GM12878 (cell line): ENCODE measurements at regions not wholly inside any gene's neighbourhood (a gene's known extent, or its start where the extent isn't known, plus 50 kb on each side); places are given as distances from the start of the nearest gene placed in this dataset.

Experiments
- ATAC-seq: fragments of 200-7000 bp; cut with Tn5 transposase; 3 replicates; pipeline ENCODE4 v1.9.1; 2020; ENCODE audit warnings: mild to moderate bottlenecking, moderate library complexity
- BruUV-seq: library from RNA; stranded (reverse); fragments of 400-500 nt; replicated peaks from 2 replicates; lab custom pipeline; 2021; lab: Mats Ljungman, UMichigan
- CTCF ChIA-PET: fragments of 300-600 bp; sonication (Branson Sonifier 250); formaldehyde crosslinking; extraction: SDS; loops from one replicate; lab custom pipeline; 2021; ENCODE audit warnings: inconsistent platforms; lab: Yijun Ruan, JAX
- POLR2A ChIA-PET: fragments of 350-600 bp; formaldehyde crosslinking; extraction: SDS; loops from one replicate; lab custom pipeline; 2021; ENCODE audit warnings: inconsistent platforms; lab: Charles Lee
- RAD21 ChIA-PET: fragments of 300-600 bp; sonication (Branson Sonifier 250); formaldehyde crosslinking; loops from one replicate; lab custom pipeline; 2023; ENCODE audit warnings: antibody characterized with exemption; ENCODE audit not compliant: unreplicated experiment; lab: Charles Lee
- SMC1A ChIA-PET: fragments of 300-600 bp; sonication (Branson Sonifier 250); formaldehyde crosslinking; loops from one replicate; lab custom pipeline; 2023; ENCODE audit not compliant: unreplicated experiment, uncharacterized antibody; lab: Charles Lee
- DNase-seq: peaks from one replicate; pipeline ENCODE4 v3.0.0-alpha.2; 2011; ENCODE audit warnings: low read depth, low spot score
- FAIRE-seq: peaks from 3 replicates; lab custom pipeline; 2011; peaks lifted over from hg19 to GRCh38; lab: Jason Lieb, UNC
- H2AFZ ChIP-seq: 2 replicates; pipeline ENCODE4 v1.6.0; 2011; ENCODE audit warnings: low read depth, low read length, control low read depth; ENCODE audit not compliant: control insufficient read depth
- H3K27ac ChIP-seq: 2 replicates; pipeline ENCODE4 v1.5.1; 2011; ENCODE audit warnings: control low read depth; ENCODE audit not compliant: control insufficient read depth, insufficient read depth
- H3K27me3 ChIP-seq, 2 experiments: replicated peaks in 1 of 2; 2 replicates each; pipeline versions ENCODE4 v1.6.0 to v1.6.1; 2011; ENCODE audit warnings: low read length in 1 of 2; ENCODE audit not compliant: control insufficient read depth in 2 of 2, insufficient read depth in 2 of 2
- H3K36me3 ChIP-seq, 2 experiments: 2 replicates each; pipeline ENCODE4 v1.5.1; 2011; ENCODE audit warnings: low read length in 1 of 2; ENCODE audit not compliant: control insufficient read depth in 2 of 2, insufficient read depth in 2 of 2
- H3K4me1 ChIP-seq: 2 replicates; pipeline ENCODE4 v1.6.1; 2011; ENCODE audit warnings: mild to moderate bottlenecking, low read length, moderate library complexity, mixed read lengths; ENCODE audit not compliant: control insufficient read depth, insufficient read depth
- H3K4me2 ChIP-seq: 2 replicates; pipeline ENCODE4 v1.6.0; 2011; ENCODE audit warnings: control low read depth; ENCODE audit not compliant: control insufficient read depth, insufficient read depth
- H3K4me3 ChIP-seq: fragments of 200-600 bp; sonication (generic); 2 replicates; pipeline ENCODE4 v1.5.1; 2016
- H3K79me2 ChIP-seq: 2 replicates; pipeline ENCODE4 v1.6.0; 2011; ENCODE audit warnings: low read length; ENCODE audit not compliant: control insufficient read depth, insufficient read depth
- H3K9ac ChIP-seq: 2 replicates; pipeline ENCODE4 v1.8.0; 2011; ENCODE audit warnings: low read length, control low read depth, mixed read lengths; ENCODE audit not compliant: control insufficient read depth, insufficient read depth
- H3K9me3 ChIP-seq: replicated peaks from 3 replicates; pipeline ENCODE4 v1.5.1; 2011; ENCODE audit warnings: mild to moderate bottlenecking, low read length; ENCODE audit not compliant: control insufficient read depth, insufficient read depth
- H4K20me1 ChIP-seq: 2 replicates; pipeline ENCODE4 v1.6.0; 2011; ENCODE audit not compliant: control insufficient read depth, insufficient read depth
- CEBPB ChIP-seq, 2 experiments: fragments of 150-350 bp in 1 of 2; IDR thresholded peaks; 2 replicates each; pipeline ENCODE4 v1.6.1; 2012 to 2014; ENCODE audit warnings: low read depth in 2 of 2, low read length in 2 of 2, borderline replicate concordance in 1 of 2, inconsistent platforms in 1 of 2
- KDM1A ChIP-seq: fragments of 200-600 bp; sonication (generic); IDR thresholded peaks from 2 replicates; pipeline ENCODE4 v1.6.1; 2016; ENCODE audit warnings: borderline replicate concordance
- MXI1 ChIP-seq: fragments of 150-350 bp; IDR thresholded peaks from 2 replicates; pipeline ENCODE4 v1.6.1; 2011; ENCODE audit warnings: low read depth, mild to moderate bottlenecking, inconsistent platforms, low read length, improper control_type of control experiment
- MYC ChIP-seq: IDR thresholded peaks from 2 replicates; pipeline ENCODE4 v1.6.1; 2011; ENCODE audit warnings: mild to moderate bottlenecking, low read length, moderate library complexity, inconsistent platforms; ENCODE audit not compliant: insufficient read depth, insufficient replicate concordance, insufficient read length, severe bottlenecking
- NFIC ChIP-seq: IDR thresholded peaks from 2 replicates; pipeline ENCODE4 v1.6.1; 2012; ENCODE audit warnings: low read depth, mild to moderate bottlenecking, inconsistent platforms, low read length, moderate library complexity
- NFYB ChIP-seq: IDR thresholded peaks from 2 replicates; pipeline ENCODE4 v1.6.1; 2011; ENCODE audit warnings: low read depth, mild to moderate bottlenecking, low read length, improper control_type of control experiment, moderate library complexity; ENCODE audit not compliant: insufficient read depth
- NR2C1 ChIP-seq: fragments of 450-650 bp; IDR thresholded peaks from 2 replicates; pipeline ENCODE4 v1.6.1; 2017; ENCODE audit warnings: antibody characterized with exemption, mild to moderate bottlenecking, moderate library complexity
- NR2F1 ChIP-seq: fragments of 450-650 bp; conservative IDR thresholded peaks from 2 replicates; pipeline ENCODE4 v1.6.1; 2017; ENCODE audit warnings: mild to moderate bottlenecking
- RAD21 ChIP-seq: IDR thresholded peaks from 2 replicates; pipeline ENCODE4 v1.6.1; 2011; ENCODE audit warnings: mild to moderate bottlenecking, low read depth, low read length, moderate library complexity; ENCODE audit not compliant: insufficient read depth
- TCF12 ChIP-seq: IDR thresholded peaks from 2 replicates; pipeline ENCODE4 v1.6.1; 2011; ENCODE audit warnings: low read depth, mild to moderate bottlenecking, low read length
- ZBTB4 ChIP-seq: fragments of 450-650 bp; formaldehyde crosslinking; IDR thresholded peaks from 2 replicates; pipeline ENCODE4 v1.4.0; 2022; ENCODE audit warnings: mild to moderate bottlenecking, moderate library complexity
- WGBS: methylation state at CpG from one replicate; pipeline ENCODE4 v1.1.6; 2016; ENCODE audit warnings: low lambda C conversion rate; ENCODE audit not compliant: insufficient replicate concordance, insufficient coverage; ENCODE audit errors: missing lambda C conversion rate; 5-methylcytosine and 5-hydroxymethylcytosine counted together
- in situ Hi-C: fragments of 300-500 bp; cut with MboI; formaldehyde crosslinking; loops from 9 replicates; pipeline ENCODE4 v1.14.3; 2018; ENCODE audit warnings: mixed read lengths
- intact Hi-C: fragments of 100-400 bp; cut with micrococcal nuclease; formaldehyde crosslinking; loops from one replicate; pipeline ENCODE4 v1.14.2; 2022; ENCODE audit not compliant: unreplicated experiment

- ChIA-PET CTCF (no interaction called here), POLR2A (no interaction called here), SMC1A (no interaction called here), RAD21 (no interaction called here)
- H2AFZ ChIP-seq, result no peak overlapping the region
- no peak overlapping the region for H3K9ac ChIP-seq
- no peak overlapping the region for H3K4me3 ChIP-seq
- H3K4me2 ChIP-seq, result no peak overlapping the region
- intact Hi-C loops, result no loop called here
- ATAC-seq (no peak), FAIRE-seq (no peak), DNase-seq (no peak)
- BruUV-seq, result no TSS peak
- H3K4me1 ChIP-seq, result no peaks in the 10 kb centered on the region
- no peaks in the 10 kb centered on the region for H4K20me1 ChIP-seq
- H3K36me3 ChIP-seq, result no peaks in the 10 kb centered on the region
- no peak overlapping the region for H3K27ac ChIP-seq
- in situ Hi-C loops, result no loop called here
- no peaks in the 10 kb centered on the region for H3K9me3 ChIP-seq
- WGBS, result 18% methylated on average over 2 of the region's 2 CpGs
- no peaks in the 10 kb centered on the region for H3K27me3 ChIP-seq
- H3K79me2 ChIP-seq, result no peaks in the 10 kb centered on the region
- no peak for TF ChIP-seq NR2F1
- TF ChIP-seq KDM1A, result no peak
- no peak for TF ChIP-seq CEBPB (IDR thresholded peaks at IDR 0.05; ENCODE audit: borderline replicate concordance in 1 of 2, low read depth in 2 of 2, low read length in 2 of 2)
- TF ChIP-seq NR2C1, result no peak
- TF ChIP-seq RAD21, result no peak
- no peak for TF ChIP-seq NFIC
- TF ChIP-seq MXI1, result no peak
- no peak for TF ChIP-seq TCF12
- TF ChIP-seq MYC, result no peak
Measured at GRCh38 chr5:101430551-101430950, 527.5 kb upstream of the ST8SIA4 start.

GRCh38 chr5:101429241-101429640 is 526.2 kb upstream of the ST8SIA4 start:
- POLR2A ChIA-PET, result no interaction called here
- TF ChIP-seq NFYB (no peak), ZBTB4 (CRISPR knock-in tag) (no peak)
- WGBS, result 34% methylated on average over 1 of the region's 1 CpG
- no peaks in the 10 kb centered on the region for H3K4me1 ChIP-seq
- H3K27ac ChIP-seq, result no peak overlapping the region
- SMC1A ChIA-PET, result no interaction called here
- no peak overlapping the region for H3K9ac ChIP-seq
- no peaks in the 10 kb centered on the region for H3K79me2 ChIP-seq
- in situ Hi-C loops (no loop called here), intact Hi-C loops (no loop called here)
- no TSS peak for BruUV-seq
- no peaks in the 10 kb centered on the region for H3K36me3 ChIP-seq
- no peak overlapping the region for H3K4me3 ChIP-seq
- FAIRE-seq (no peak), ATAC-seq (no peak), DNase-seq (no peak)
- H3K27me3 ChIP-seq, result no peaks in the 10 kb centered on the region
- CTCF ChIA-PET, result no interaction called here
- no peaks in the 10 kb centered on the region for H3K9me3 ChIP-seq
- H4K20me1 ChIP-seq, result no peaks in the 10 kb centered on the region
- H3K4me2 ChIP-seq, result no peak overlapping the region
- RAD21 ChIA-PET, result no interaction called here
- no peak overlapping the region for H2AFZ ChIP-seq
